HG03039 (cell line): ENCODE measurements at regions not wholly inside any gene's neighbourhood (a gene's known extent, or its start where the extent isn't known, plus 50 kb on each side); places are given as distances from the start of the nearest gene placed in this dataset.

Experiments
- ATAC-seq: cut with Tn5 transposase; IDR thresholded peaks from one replicate; pipeline ENCODE4 v1.9.1; 2021; ENCODE audit warnings: mild to moderate bottlenecking, moderate library complexity; ENCODE audit not compliant: unreplicated experiment

DNA sequence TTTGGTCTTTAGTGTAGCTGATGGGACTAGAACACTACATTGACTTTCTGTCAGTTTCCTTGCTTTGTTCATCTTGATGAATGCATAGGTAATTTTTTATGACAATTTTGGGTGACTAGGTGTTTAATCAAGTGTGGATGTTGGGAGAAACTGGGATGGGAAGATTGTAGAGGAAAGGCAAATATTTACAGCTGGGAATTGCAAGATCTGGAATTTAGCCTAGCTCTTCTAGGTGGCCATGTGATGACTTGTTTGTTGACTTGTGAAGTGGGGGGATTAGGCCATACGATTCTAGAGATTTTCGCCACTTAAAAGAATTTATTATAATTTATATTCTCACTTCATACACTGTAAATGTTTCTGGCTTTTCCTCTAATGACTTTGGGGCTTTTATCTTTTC, 480.3 kb upstream of the GOT2 start:
- ATAC-seq, result no peak

DNA sequence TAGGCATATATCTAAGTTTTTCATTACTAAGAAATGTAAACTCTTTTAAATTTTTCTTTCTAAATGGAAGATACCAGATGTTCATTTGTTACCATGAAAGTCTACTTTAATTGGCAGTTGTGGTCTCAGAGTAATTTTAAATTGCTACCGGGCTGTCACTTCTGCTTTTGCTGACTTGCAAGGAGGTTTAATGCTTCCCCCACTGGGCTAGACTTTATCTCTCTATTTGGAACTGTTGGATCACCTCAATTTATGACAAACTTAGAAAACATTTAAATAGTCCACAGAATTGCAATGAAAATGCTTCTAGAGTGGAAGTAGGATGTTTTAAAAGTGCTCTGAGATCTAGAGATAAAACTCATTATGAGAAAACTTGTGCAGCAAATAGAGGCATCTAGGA, 479.8 kb upstream of the GOT2 start:
- no peak for ATAC-seq

DNA sequence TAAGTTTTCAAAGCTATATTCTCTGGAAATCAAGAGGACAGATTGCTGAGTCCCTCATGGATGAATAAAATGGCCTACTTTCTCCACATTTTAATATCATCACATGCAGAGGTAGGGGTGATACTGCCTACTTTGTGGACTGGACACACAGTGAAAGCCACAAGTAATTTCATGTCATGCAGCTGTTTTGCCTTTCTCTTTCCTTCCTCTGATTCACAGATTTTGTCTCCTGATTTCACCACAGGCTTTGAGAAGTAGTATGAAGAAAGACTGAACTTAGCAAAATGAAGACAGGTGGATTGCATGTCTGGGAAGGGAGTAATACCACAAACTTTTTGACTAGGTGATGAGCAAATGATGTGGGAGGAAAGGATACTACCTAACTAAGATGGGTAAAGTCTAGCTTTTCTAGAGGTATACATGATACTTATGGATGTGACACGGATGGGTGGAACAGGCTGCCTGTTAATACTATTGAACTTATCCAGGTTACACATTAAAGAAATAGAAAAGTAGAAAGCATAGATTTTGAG, 478.4 kb upstream of the GOT2 start:
- ATAC-seq, result no peak

DNA sequence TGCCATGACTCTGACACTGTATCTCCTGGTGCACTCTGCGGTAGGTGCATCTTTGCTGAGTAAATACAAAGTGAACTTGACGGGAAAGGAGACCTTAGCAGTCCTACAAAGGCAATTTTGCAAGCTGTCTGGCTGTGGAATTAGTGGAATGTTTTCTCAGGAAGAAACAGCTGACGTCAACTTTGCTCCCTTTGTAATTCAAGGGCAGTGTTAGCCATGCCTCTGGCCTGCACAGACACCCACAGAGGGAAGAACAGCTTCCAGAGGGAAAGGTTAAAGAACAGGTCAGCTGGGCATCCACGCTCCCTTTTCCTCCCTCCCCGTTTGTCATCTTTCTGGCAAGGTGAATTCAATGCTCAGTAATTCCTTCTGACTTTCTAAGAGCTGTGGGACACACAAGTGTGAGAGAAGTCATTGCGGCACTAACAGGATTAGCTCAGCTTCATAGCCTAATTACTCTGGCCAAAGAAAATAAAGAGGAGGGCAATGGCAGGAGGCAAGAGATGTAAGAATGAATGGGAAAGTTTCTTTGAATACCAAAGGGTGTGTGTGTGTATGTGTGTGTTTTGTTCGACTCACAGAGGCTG, 476.9 kb upstream of the GOT2 start:
- ATAC-seq, result no peak

DNA sequence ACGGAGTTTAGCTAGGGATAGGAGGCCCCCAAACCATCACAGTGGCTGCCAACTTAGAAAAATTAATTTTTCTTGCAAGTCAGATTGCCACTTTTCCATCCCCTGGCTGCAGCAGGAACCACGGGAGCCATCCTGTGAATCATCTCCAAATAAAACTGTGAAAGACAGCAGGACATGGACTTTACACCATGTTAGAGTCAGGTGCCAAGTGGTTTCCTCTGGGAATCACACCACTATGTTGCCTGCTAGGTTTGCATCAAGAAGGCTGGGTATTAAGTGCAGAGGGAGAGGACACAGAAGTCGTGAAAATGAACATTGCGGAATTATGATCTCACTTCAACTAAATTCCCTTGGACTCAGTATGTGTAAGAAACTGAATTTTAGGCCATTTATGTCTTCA, 471.3 kb upstream of the GOT2 start:
- ATAC-seq, result no peak

DNA sequence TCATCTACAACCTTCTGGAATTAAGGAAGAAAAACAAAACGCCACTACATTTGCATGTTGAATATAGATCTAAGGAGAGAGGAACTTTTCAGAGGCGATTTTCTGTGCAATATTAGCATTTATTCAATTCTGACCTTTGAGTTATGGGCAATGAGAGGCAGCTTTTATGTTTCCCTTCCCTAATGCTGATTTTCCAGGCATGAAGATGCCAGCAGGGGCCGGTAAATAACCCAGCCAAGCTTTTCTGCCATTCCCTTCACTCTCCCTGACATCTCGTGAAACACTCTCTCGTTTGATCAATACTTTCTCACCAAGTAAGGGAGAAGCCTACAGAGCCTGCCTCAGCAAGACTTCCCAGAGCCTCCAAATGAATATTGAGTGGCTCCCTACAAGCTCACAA, 470.5 kb upstream of the GOT2 start:
- ATAC-seq, result no peak

DNA sequence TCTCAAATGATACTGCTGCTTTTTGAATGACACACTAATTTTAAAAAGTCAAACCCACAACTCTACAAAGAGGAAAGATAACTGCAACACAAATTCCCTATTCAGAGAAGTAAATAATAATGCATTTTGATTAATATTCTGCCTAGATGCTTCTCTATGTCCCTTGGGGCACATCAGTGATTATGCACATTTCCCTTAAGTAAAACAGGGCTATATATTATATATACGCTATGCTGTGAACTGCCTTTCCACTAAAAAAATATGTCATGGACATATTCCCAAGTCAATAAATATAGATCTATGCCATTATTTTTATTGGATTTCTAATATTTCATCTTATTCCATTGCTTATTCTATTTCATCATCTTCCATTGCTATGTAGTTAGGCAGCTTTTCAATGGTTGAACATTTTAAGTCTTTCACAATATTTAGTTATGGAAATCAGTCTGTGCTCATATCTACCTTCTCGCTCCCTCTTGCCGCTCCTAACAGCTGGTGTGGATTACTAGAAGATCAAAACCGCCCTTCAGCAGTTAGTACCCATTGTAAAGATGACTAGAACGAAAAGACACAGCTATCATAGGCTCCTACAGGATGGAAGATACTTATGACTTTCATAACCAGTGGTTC, 468.2 kb upstream of the GOT2 start:
- no peak for ATAC-seq

DNA sequence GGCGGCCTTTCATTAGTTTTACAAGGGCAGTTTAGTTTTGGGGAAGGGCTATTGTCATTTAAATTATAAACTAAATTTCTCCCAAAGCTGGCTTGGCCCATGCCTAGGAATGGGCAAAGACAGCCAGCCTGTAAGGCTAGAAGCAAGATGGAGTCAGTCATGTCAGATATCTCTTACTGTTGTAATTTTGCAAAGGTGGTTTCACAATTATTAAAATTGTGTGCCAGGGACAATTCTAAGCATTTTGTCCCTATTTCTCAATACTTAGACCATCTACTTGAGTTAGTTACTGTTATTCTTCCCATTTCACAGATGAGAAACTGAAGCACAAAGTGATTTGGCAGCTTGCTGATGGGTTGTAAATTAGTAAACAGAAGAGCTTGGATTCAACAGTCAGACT, 467.7 kb upstream of the GOT2 start:
- ATAC-seq, result no peak

DNA sequence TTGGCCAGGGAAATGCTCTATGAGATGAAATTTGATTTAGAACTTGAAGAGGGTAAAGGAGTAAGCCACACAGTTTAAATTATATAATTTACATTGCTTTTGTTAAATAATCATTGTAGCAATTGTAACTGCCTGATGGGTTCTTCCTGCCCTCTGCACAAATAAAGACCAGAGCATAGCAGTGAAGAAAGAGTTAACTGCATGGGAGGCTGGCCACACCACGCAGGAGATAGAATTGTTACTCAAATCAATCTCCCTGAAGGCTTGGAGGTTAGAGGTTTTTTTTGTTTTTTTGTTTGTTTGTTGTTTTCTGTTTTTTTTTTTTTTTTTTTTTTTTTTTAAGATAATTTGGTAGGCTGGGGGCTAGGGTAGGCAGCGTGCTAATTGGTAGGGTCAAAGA, 467.0 kb upstream of the GOT2 start:
- no peak for ATAC-seq

DNA sequence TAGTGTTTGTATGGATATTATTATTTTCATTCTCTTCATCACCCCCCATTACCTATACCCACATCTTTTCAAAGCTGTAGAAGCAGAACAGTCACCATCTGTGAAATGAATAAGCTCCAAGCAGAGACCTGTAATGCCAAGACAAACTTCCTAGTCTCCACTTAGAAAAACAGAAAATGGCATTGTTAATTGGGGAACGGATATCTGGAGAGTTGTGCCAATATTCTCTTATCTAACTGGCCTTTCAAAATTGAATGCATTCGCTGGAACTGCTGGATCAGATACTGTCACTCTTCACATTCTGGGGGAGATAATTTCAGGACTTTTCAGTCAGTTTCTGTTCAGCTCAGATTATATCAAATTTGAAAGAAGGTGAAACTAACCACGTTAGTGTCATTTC, 464.4 kb upstream of the GOT2 start:
- ATAC-seq, result no peak

DNA sequence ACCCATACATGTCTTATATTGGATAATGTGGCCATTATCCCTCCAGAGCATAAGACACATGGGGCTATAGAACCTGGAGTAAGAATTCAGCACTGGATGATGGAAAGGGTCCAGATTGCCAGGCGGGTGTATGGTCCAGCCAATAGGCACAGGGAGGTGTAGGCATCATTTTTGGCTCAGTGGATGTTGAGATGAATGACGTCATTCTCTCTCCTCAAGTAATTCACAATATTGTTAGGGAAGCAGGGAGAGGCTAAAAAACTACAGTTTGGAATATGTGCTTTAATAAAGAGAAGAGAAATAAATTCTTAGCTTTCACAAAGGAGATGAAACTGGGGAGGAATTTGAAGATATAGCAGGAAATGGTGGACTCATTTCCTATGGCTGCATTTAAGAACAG, 461.1 kb upstream of the GOT2 start:
- ATAC-seq, result no peak

DNA sequence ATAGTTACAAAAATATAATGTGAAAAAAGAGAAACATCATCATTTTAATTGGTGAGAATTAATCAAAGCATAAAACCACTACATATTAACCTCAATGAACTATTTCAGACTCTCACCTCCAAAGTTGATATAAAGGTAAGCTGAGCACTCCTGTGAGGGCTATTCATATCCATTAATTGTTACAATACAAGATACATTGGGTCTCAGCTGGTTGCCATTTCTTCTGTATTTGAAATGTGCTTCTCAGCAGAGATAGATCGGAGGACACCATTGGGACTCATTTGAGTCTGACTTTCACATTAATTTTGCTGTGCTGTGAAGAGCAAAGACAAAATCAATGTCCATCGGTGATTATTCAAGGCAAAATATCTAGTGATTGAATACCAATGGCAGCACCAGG, 459.5 kb upstream of the GOT2 start:
- no peak for ATAC-seq

DNA sequence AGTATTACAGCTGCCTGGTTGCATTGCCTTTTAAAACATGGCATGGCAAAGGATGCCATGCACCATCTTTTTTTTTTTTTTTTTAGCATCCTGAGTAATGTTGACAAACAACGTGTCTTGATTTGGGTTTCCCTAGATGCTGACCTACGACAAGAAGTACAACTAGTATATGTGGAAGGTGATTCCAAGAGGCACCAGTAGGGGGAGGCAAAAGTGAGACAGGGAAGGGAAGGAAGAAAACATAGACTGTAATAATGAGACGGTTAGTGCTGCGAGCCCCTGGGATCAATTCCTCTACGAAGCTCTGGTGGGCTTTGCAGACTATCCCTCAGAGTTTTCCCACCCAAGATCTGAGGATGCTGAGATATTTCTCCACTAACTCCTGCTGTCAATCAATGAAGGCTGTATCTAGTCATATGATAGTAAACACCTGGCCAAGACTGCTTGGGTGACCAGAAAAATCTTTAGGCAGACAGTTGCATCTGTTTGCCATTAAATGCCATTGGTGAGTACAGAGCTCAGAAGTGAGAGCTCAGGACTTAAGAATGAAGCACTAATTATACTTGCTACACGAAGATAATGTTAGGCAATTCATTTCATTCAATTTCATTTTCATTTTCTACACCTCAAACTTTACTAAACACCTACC, 458.6 kb upstream of the GOT2 start:
- no peak for ATAC-seq

DNA sequence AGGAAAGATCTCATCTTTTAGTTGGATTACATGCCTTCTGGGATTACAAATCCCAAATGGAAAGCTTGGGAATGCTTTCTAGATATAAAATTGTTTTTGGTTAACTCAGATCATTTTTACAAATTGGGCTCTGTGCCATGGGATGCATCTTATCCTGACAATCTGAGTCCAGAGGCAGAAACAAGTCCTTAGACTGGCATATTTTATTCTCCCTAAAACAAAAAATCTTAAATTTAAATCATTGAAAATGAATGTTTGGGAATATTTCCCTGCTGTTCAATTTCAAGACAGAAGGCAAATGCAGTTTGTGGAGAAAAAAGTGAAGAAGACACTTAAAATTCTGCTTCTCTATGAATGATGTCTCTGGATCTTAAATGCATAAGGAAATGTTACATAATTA, 456.6 kb upstream of the GOT2 start:
- no peak for ATAC-seq

DNA sequence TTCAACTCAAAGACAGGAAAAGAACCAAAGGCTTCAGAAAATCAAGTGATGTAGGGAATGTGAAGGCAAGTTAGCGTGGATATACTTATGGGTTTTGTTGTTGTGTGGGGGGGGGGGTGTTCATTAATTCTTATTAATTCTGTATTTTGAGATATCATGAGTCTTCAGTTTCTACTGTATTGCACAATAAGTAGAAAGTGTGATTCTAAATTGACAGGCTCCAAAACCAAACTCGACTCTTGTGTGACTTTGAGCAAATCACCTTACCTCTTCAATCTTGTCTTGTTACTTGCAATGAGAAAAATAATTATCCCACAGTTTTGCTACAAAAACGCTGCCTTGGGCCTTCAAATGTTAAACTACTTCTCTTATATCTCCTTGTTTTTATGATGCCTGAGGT, 453.9 kb upstream of the GOT2 start:
- no peak for ATAC-seq

DNA sequence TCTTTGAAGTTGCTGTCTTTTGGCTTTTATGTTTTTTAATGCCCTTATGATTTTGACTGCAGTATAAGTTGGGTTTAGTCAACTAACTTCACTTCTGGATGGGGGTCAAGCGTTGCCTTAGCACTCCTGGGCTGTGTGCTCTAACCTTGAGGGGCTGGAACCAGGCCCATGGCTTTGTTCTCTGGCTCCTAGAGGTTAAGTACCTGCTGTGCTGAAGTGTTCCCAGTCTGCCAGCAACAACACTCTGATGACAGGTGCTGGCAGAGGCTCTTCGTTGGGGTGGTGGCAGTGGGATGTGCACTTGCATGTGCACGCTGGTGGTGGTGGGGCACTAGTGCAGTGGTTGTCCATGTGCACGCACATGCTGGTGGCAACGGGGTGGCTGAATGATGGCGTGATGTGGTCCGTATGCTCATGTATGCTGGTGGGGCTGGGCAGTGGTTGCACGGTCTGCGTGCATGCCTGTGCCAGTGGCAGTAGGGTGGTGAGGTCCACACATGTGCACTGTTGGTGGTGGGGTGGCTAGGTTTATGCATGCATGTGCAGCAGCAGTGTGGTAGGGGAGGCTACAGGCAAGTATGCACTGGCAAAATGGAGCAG, 447.8 kb upstream of the GOT2 start:
- no peak for ATAC-seq

DNA sequence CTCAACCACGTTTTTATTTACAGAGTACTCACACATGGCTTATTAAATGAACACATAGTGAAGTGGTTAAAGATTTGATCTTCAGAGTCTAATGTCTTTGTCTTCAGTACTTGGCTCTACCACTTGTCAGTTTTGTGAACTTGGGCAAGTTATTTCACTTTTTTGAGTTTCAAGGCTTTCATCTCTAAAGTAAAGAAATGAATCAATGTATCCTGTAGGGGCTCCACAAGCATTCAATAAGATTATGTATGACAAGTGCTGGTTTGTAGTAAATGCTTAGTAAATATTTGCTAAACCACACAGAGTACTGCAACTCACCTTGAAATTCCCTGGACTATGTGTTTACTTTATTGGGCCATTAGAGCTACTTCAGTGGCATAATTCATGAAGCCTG, 446.0 kb upstream of the GOT2 start:
- no peak for ATAC-seq

DNA sequence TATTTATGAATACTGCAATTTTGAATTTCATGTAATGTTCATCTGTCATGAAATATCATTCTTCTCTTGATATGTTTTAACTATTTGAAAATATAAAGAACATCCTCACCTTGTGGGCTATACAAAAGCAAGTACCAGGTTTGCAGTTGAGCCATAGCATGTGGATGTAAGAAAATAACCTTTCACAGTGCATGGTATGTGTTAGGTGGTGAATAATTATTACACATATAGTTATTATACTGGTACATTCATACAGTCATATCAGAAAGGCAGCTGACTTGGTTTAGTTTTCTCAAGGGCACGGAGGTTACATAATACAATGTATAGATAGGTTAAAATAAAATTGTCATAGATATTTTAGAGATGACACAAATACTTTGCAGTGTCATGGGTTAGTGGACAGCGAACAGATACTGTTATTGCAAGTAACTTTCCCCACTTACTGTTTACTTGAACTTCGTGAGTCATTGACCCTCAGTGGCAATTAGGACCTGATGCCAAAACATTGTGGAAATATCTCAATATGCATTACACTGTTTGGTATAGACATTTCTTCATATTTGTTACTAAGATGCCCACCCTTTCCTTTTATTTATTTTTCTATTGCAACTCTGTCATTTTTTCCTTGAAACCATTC, 445.4 kb upstream of the GOT2 start:
- no peak for ATAC-seq

DNA sequence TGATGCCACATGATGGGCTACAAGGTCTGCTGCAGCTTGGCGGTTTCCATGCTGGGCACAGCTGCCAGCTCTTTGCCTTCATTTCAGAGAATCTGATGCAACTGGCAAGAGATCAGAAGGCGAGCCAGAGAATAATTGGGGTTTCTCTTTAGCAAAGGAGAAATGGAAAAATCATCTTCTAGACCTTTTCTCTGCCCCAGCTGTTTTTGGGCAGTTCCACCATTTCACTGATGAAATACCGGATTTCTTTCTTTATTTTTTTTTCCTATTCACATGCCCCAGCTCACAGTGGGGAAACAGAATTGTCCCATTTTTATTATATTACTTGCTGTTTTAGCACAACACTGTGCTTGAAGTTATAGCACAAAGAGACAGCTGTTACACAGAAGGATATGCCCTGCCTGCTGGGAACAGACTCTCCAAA, 439.3 kb upstream of the GOT2 start:
- no peak for ATAC-seq

DNA sequence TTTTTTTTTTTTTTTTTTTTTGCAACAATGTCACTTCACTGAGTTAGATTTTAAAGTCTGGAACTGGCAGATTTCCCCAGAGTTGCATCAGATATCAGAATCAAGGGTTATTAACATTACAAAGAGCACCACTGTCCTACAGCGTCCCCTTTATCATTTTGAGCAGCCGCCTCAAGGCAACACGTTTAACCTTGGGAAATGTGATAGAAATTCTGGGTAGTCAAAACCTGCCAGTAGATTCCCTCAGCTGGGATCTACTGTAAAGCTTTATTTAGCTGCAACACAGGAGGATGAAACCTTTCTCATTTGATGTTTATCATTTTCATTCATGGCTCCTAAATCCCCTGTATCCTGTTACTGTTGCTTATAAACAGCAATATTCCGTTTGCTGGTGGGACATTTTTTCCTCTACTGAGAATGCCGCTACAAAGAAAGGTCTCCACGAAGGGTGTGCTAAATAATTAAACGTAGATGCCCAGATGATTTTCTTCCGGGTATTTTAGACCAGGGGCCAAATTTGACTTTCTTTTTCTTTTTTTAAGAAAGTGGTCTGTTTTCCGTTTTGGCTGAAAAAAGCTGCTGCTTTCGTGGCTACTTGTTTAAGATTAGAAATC, 436.1 kb upstream of the GOT2 start:
- no peak for ATAC-seq

DNA sequence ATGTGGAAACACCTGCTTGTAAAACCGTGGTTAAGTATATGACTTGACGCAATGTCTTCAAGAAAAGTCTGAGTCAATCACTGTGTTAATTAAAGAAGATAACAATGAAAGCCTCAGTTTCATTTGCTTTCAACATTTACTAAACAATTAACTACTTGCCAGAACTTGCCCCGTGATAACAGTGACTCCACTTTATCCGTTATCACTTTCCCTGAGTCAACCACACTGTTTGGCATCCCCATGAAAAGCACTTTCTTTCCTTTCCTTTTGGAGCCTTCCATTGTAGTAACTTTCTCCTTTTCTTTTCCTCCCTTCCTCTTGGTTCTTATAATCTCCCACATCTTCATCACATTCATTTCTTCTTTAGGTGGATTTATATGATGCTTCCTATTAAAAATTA, 435.1 kb upstream of the GOT2 start:
- no peak for ATAC-seq
